HG02885 (cell line): ENCODE measurements at regions not wholly inside any gene's neighbourhood (a gene's known extent, or its start where the extent isn't known, plus 50 kb on each side); places are given as distances from the start of the nearest gene placed in this dataset.
A peak's percentile ranks its signal among the peaks of the same experiment; 100 is the strongest.
"Not testable (repeated sequence)": the region's sequence is repeated elsewhere in the genome, so short reads cannot be mapped to it uniquely, and the experiment has no call there.

ENCODE experiments used
- ATAC-seq: cut with Tn5 transposase; IDR thresholded peaks from one replicate; pipeline ENCODE4 v1.9.1; 2021; ENCODE audit warnings: mild to moderate bottlenecking; ENCODE audit not compliant: unreplicated experiment, poor library complexity

DNA sequence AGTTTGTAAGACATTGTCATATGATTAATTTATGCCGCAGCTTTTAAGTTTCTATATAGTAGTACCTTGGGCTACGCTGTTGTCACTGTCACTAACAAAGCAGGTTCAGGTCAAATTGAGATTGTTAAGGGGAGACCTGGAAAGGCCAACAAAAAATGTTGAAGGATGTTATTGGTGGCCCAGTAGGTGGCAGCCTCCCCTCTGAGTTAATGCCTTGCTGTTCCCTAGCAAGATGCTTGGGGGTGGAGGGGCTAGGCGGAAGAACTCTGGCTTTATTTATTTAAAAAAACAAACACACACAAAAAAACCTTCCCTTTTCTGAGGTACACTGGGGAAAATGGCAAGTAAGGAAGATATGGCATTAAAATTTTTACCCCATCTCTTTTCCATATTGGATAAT, 128.3 kb upstream of the ATP5MC3 start:
- ATAC-seq, result no peak

- ATAC-seq, result no peak
Observed at GRCh38 chr2:175308005-175308404, 126.5 kb upstream of the ATP5MC3 start.

GRCh38 chr2:175304541-175304940, 123.0 kb upstream of the ATP5MC3 start:
- no peak for ATAC-seq

DNA sequence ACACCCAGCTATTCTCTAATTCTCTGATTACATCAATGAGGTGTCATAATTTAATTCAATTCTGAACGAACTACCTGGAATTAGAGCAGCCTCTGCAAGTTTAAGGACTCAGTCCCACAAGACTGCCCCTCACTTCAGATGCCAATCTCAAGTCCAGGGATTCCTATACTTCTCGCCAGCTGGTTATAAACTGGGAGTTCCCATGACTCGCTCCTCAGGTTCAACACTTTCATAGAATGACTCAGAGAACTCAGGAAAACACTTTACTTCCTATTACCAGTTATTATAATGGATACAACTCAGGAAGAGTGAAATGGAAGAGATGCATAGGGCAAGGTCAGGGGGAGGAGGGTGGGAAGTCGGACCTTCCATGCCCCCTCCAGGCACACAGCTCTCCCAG, 112.3 kb upstream of the ATP5MC3 start:
- no peak for ATAC-seq

DNA sequence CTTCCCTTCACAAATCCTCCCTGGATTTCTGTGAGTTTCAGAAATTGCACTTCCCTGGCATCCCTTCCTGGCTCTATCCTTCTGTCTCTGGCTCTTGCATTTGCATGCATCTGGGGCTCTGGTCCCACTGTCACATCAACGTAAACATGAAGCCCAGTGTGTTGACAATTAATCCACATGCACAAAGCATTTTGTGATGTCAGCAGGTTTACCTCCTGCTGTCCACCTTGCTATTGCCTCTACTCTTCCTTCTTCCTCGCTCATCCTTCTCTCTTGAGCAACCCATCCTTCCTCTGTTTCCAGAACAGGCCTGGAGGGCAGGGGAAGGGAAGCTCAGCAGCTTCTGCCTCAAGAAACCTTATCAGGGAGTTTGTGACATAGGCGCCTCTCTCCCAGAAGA, 111.7 kb upstream of the ATP5MC3 start:
- ATAC-seq, result no peak

- no peak for ATAC-seq
Observed at GRCh38 chr2:175282886-175283285, 101.4 kb upstream of the ATP5MC3 start.

DNA sequence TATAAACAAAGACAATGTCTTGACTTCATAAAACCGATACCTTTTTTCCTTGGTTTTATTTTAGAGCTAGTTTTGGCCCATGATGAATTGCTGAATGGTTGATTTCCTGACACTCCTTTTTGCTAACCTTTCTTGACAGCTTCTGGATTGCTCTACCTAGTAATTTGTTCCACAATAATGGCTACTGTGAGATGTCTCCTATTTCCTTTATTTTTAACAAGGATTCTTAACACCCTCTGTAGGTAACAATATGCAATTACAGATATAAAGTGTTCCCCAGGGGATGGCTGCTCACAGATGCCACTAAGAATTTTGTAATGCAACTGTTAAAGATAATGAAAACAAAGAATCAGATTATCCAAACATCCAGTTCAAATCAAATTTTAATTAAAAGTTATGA, 100.8 kb upstream of the ATP5MC3 start:
- ATAC-seq, result peak; percentile 80

DNA sequence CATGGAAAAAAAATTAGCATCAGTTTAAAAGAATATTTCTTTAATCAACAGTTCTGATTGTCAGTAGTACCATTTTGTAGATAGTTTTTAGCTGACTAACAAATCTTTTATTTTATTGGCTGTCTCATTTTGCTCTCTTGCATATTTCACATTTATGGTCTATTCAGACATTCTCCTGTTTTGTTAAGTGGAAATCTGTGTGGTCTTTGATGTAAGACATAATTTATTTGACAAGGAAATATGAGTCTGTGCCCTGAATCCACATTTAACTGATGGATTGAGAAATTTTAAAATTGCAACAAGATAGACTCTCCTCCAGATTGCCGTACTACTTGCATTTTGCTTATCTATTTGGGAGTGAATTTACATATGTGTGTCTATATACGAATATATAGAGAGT, 96.3 kb upstream of the ATP5MC3 start:
- no peak for ATAC-seq

- no peak for ATAC-seq
Observed at GRCh38 chr2:175275539-175275938, 94.0 kb upstream of the ATP5MC3 start.

DNA sequence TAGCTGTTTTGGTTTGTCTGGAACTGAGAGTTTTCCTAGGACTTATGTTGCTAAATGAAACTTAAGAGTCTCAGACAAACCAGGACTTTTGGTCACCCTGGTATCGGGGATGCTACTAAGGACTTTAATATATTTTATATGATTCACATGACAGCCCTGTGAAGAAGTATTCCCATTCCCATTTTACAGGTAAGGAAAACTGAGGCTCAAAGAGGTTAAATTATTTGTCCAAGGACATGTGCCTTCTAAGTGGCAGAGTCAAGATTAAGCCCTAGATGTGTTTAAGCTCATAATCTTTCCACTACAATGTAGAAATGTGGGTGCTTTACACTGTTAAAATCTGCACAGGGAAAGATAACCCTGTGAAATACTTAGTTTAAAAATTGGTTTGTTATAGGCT, 77.7 kb upstream of the ATP5MC3 start:
- ATAC-seq, result no peak

GRCh38 chr2:175256806-175257585, 75.5 kb upstream of the ATP5MC3 start:
- no peak for ATAC-seq

DNA sequence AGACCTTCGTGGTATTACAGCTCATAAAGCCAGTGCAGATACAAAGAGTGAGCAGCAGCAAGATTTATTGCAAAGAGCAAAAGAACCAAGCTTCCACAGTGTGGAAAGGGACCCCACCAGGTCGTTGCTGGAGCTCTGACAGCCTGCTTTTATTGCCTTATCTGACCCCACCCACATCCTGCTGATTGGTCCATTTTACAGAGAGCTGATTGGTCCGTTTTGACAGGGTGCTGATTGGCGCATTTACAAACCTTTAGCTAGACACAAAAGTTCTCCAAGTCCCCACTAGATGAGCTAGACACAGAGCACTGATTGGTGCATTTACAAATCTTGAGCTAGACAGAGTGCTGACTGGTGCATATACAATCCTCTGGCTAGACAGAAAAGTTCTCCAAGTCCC, 74.9 kb upstream of the ATP5MC3 start:
- not testable (repeated sequence) for ATAC-seq

DNA sequence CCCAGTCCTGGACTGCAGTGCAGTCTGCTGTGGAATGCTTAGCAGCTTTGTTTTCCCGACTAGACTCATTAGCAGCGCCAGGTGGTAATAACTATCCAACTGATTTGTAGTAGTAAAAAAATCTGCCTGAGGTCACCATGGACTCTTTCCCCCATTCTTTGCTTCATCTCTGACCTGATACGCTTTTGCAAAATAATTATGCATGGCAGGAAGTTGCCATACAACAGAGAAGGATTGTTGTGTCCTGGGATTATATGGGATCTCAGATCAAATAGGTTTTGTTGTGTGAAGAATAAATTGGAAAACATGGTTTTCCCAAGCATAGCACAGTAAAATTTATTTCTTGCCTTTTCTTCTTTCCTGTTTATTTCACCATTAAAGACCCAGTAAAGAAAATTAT, 72.4 kb upstream of the ATP5MC3 start:
- ATAC-seq, result no peak

DNA sequence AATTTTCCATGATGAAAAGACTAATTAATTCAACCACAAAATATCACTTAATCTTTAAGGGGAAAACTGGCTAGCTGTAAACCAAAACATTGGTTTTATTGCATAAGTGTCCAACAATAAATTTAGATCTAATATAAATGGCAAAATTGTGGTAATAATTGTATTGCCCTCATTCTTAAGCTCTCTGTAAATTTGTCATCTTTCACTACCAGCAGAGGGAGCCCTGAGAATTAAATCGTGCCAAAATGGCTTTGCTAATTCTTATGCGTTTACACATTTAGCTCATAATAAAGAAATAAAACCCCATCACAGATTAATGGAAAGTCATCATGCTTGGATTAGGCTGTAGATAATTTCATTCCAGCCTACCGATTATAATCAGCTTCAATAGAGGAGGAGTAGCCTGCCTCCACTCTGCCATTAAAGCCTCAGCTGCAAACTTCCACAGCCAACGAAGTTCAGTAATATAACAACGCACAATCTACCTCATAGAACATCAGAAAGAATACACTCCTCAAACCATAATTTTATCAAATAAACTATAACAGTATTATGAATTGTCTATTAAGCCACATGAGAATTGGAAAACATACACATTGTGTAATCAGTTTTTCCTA, 70.0 kb upstream of the ATP5MC3 start:
- ATAC-seq, result peak; percentile 46

DNA sequence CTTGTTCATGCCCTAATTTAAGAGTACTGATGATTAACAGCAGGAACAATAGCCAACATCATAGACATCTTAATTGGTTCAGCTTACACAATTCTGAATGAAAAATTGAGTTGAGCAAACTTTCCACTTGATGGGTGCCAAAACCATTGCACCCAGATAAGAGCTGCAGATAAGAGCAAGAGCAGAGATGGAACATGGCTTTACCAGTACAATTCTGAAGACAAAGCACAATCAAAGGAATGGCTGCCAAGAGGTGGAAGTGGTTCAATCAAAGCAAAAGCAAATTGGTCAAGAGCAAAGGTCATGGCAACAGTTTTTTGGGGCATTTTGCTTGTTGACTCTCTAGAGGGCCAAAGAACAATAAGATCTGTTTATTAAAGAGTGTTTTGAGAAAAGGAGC, 65.6 kb upstream of the ATP5MC3 start:
- ATAC-seq, result no peak

DNA sequence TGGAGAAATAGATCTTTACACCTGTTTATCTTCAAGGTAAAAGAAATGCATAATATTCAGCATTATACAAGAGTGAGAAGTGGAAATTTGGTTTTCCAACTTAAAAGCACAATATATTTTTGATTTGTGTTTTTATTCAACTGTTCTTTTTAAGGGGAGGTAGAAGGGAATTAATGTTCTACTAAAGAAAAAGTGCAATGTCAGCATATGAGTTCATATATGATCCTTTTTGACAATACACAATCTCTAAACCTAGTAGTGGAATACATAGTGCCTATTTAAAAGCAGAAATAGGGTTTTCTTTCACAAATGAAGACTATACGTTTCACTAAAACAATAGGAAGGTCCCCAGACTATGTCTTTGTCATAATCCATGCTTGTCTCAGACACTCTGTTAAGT, 63.2 kb upstream of the ATP5MC3 start:
- ATAC-seq, result no peak

DNA sequence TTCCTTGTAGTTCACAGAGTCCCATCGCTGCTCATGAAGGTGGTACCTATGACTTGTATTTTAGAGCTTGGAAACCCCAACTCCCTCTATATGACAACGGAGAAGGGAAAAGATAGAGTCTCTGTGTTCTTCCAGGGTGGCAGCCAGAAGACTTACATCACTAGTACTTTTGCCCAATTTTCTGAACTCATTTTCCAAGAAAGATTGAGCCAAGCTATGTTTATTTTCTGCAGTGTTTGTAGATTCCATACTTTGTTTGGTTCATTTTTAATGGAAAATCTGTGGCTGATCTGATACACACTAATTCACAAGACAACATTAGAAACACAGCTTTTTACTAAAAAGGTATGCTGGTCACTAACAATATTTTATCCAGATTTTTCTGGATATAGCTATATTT, 60.2 kb upstream of the ATP5MC3 start:
- ATAC-seq, result no peak

DNA sequence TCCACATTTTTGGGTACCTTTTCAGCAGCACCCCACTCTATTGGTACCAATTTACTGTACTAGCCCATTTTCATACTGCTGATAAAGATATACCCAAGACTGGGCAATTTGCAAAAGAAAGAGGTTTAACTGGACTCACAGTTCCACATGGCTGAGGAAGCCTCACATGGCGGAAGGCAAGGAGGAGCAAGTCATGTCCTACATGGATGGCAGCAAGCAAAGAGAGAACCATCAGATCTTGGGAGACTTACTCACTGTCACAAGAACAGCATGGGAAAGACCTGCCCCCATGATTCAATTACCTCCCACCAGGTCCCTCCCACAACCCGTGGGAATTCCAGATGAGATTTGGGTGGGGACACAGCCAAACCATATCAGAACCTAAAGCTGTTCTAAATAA, 58.5 kb upstream of the ATP5MC3 start:
- ATAC-seq, result not testable (repeated sequence)

DNA sequence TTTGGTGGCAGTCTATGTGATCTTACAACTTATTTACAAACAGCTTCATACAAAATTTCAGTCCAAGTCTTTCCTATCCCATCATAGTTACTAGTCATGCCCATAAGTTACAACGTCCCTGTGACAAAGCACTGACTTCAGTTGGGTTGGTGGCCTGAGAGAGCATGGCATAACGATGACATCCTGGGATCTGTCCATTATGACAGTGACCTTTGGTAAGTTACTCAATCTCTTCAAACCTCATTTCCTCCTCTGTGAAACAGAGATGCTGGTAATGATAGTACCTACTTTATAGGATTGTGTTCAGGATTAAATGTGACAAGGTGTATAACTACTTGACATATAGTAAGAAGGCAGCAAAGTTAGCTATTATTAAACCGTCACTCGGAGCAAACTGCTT, 55.4 kb upstream of the ATP5MC3 start:
- ATAC-seq, result no peak

GRCh38 chr2:175234650-175235049, 53.1 kb upstream of the ATP5MC3 start:
- peak; percentile 78 for ATAC-seq

GRCh38 chr2:175234153-175234552, 52.6 kb upstream of the ATP5MC3 start:
- no peak for ATAC-seq

GRCh38 chr2:175233135-175233719, 51.7 kb upstream of the ATP5MC3 start:
- no peak for ATAC-seq
